Panc1 (cell line): ENCODE measurements at regions not wholly inside any gene's neighbourhood (a gene's known extent, or its start where the extent isn't known, plus 50 kb on each side); places are given as distances from the start of the nearest gene placed in this dataset.

Experiments
- ATAC-seq: fragments of 200-7000 bp; cut with Tn5 transposase; 2 replicates; pipeline ENCODE4 v1.9.1; 2020; ENCODE audit warnings: mild to moderate bottlenecking, moderate library complexity
- BruUV-seq: library from RNA; stranded (reverse); fragments of 400-500 nt; replicated peaks from 2 replicates; lab custom pipeline; 2021; lab: Mats Ljungman, UMichigan
- CTCF ChIA-PET: fragments of 300-600 bp; sonication (Branson Sonifier 250); formaldehyde crosslinking; loops from one replicate; lab custom pipeline; 2022; ENCODE audit warnings: antibody characterized with exemption; lab: Charles Lee
- POLR2A ChIA-PET: fragments of 300-600 bp; sonication (Branson Sonifier 250); formaldehyde crosslinking; loops from one replicate; lab custom pipeline; 2022; ENCODE audit warnings: antibody characterized with exemption; lab: Charles Lee
- DNase-seq: peaks from one replicate; pipeline ENCODE4 v3.0.0-alpha.2; 2010; ENCODE audit warnings: low read depth, low spot score
- H3K27ac ChIP-seq: 2 replicates; pipeline ENCODE4 v1.5.1; 2011; ENCODE audit warnings: mild to moderate bottlenecking, low read length, inconsistent platforms
- H3K27me3 ChIP-seq: fragments of 200-500 bp; sonication (Bioruptor generic); 2 replicates; pipeline ENCODE4 v1.6.0; 2014; ENCODE audit warnings: low read length, inconsistent platforms; ENCODE audit not compliant: control insufficient read depth, insufficient read depth
- H3K36me3 ChIP-seq: fragments of 200-500 bp; sonication (Bioruptor generic); 2 replicates; pipeline ENCODE4 v1.5.1; 2014; ENCODE audit warnings: inconsistent platforms, mild to moderate bottlenecking, low read length, moderate library complexity; ENCODE audit not compliant: control insufficient read depth, insufficient read depth
- H3K4me1 ChIP-seq: 2 replicates; pipeline ENCODE4 v1.5.1; 2011; ENCODE audit warnings: inconsistent platforms, mild to moderate bottlenecking, low read length, moderate library complexity; ENCODE audit not compliant: control insufficient read depth, insufficient read depth
- H3K4me3 ChIP-seq, 2 experiments: 2 replicates each; pipeline ENCODE4 v1.5.1; 2011 to 2012; ENCODE audit warnings: low read depth in 2 of 2, low read length in 2 of 2, mild to moderate bottlenecking in 2 of 2, inconsistent platforms in 1 of 2, moderate library complexity in 1 of 2
- H3K9me3 ChIP-seq: fragments of 200-500 bp; sonication (Bioruptor generic); 2 replicates; pipeline ENCODE4 v1.5.1; 2014; ENCODE audit warnings: low read depth, mild to moderate bottlenecking, inconsistent platforms, low read length, moderate library complexity; ENCODE audit not compliant: control insufficient read depth, insufficient read depth
- POLR2AphosphoS5 ChIP-seq: IDR thresholded peaks from 2 replicates; pipeline ENCODE4 v1.6.1; 2012; ENCODE audit warnings: mild to moderate bottlenecking, low read depth, low read length, moderate library complexity
- SIN3A ChIP-seq: IDR thresholded peaks from 2 replicates; pipeline ENCODE4 v1.6.1; 2012; ENCODE audit warnings: low read depth, mild to moderate bottlenecking, low read length, moderate library complexity, borderline replicate concordance; ENCODE audit not compliant: insufficient read depth
- TCF7L2 ChIP-seq: IDR thresholded peaks from 2 replicates; pipeline ENCODE4 v1.6.1; 2011; ENCODE audit warnings: mild to moderate bottlenecking, low read depth, low read length, inconsistent platforms
- in situ Hi-C: cut with HindIII; loops from 2 replicates; pipeline ENCODE4 v1.10.0; 2016; ENCODE audit warnings: low sequenced_read_pairs, low pct_unique_long_range_greater_than_20kb
- intact Hi-C: fragments of 100-400 bp; cut with micrococcal nuclease; formaldehyde crosslinking; loops from one replicate; pipeline ENCODE4 v1.10.0; 2022; ENCODE audit not compliant: unreplicated experiment
- TF ChIP-seq, protein P1 (sequence below), 2 experiments: IDR thresholded peaks; 2 replicates each; pipeline ENCODE4 v1.6.1; 2011 to 2012; ENCODE audit warnings: low read depth in 2 of 2, control low read depth in 1 of 2, low read length in 1 of 2, mild to moderate bottlenecking in 1 of 2, moderate library complexity in 1 of 2; ENCODE audit not compliant: insufficient read depth in 1 of 2
- TF ChIP-seq, protein P2 (sequence below): fragments of 450-650 bp; IDR thresholded peaks from 2 replicates; pipeline ENCODE4 v1.5.1; 2017; ENCODE audit warnings: mild to moderate bottlenecking

DNA sequence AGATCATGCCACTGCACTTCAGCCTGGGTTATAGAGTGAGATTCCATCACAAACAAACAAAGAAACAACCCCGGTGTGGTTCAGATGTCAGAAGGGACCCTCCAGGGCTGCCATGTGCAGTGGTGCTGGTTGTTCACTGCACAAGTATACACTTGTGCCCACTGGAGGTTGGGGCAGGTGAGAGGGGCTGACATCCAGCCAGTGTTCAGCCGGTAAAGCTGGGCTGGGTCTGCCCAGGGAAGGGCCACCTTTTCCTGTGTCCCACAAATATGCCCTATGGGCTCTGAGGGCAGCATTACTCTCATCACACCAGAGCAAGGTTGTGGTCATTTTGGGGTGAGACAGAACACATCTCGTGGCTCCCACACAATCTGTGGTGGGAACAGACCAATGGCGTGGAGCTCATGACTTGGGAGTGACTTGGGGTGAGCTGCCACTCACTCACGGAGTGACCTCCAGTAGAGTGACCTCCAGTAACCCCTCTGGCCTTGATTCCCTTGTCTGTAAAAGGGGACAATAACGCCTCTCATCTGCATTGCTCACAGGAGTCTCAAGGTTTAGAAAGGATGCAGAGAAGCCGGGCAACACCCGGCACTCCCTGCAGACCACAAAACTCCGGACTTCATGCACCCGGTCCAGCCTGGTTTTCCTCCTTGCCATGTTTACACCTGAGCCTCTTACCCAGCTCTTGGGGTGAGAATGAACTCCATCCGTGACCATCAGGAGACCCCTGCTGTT lies 69.0 kb upstream of the VRK1 start:
- H3K27me3 ChIP-seq = no peaks in the 10 kb centered on the region
- intact Hi-C loops = no loop called here
- POLR2A ChIA-PET = no interaction called here
- no peak overlapping the region for H3K4me3 ChIP-seq
- ATAC-seq (no peak), DNase-seq (no peak)
- no peaks in the 10 kb centered on the region for H3K4me1 ChIP-seq
- in situ Hi-C loops = no loop called here
- no peak overlapping the region for H3K27ac ChIP-seq
- no peaks in the 10 kb centered on the region for H3K9me3 ChIP-seq
- no TSS peak for BruUV-seq
- CTCF ChIA-PET = no interaction called here
- H3K36me3 ChIP-seq = no peaks in the 10 kb centered on the region
- no peak for TF ChIP-seq TCF7L2
- TF ChIP-seq, protein P1, sequence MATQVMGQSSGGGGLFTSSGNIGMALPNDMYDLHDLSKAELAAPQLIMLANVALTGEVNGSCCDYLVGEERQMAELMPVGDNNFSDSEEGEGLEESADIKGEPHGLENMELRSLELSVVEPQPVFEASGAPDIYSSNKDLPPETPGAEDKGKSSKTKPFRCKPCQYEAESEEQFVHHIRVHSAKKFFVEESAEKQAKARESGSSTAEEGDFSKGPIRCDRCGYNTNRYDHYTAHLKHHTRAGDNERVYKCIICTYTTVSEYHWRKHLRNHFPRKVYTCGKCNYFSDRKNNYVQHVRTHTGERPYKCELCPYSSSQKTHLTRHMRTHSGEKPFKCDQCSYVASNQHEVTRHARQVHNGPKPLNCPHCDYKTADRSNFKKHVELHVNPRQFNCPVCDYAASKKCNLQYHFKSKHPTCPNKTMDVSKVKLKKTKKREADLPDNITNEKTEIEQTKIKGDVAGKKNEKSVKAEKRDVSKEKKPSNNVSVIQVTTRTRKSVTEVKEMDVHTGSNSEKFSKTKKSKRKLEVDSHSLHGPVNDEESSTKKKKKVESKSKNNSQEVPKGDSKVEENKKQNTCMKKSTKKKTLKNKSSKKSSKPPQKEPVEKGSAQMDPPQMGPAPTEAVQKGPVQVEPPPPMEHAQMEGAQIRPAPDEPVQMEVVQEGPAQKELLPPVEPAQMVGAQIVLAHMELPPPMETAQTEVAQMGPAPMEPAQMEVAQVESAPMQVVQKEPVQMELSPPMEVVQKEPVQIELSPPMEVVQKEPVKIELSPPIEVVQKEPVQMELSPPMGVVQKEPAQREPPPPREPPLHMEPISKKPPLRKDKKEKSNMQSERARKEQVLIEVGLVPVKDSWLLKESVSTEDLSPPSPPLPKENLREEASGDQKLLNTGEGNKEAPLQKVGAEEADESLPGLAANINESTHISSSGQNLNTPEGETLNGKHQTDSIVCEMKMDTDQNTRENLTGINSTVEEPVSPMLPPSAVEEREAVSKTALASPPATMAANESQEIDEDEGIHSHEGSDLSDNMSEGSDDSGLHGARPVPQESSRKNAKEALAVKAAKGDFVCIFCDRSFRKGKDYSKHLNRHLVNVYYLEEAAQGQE (IDR thresholded peaks at IDR 0.05; ENCODE audit: insufficient read depth in 1 of 2, low read depth in 2 of 2, low read length in 1 of 2) = no peak
- no peak for TF ChIP-seq POLR2AphosphoS5
- TF ChIP-seq SIN3A = no peak
- TF ChIP-seq, protein P2, sequence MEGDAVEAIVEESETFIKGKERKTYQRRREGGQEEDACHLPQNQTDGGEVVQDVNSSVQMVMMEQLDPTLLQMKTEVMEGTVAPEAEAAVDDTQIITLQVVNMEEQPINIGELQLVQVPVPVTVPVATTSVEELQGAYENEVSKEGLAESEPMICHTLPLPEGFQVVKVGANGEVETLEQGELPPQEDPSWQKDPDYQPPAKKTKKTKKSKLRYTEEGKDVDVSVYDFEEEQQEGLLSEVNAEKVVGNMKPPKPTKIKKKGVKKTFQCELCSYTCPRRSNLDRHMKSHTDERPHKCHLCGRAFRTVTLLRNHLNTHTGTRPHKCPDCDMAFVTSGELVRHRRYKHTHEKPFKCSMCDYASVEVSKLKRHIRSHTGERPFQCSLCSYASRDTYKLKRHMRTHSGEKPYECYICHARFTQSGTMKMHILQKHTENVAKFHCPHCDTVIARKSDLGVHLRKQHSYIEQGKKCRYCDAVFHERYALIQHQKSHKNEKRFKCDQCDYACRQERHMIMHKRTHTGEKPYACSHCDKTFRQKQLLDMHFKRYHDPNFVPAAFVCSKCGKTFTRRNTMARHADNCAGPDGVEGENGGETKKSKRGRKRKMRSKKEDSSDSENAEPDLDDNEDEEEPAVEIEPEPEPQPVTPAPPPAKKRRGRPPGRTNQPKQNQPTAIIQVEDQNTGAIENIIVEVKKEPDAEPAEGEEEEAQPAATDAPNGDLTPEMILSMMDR = no peak

DNA sequence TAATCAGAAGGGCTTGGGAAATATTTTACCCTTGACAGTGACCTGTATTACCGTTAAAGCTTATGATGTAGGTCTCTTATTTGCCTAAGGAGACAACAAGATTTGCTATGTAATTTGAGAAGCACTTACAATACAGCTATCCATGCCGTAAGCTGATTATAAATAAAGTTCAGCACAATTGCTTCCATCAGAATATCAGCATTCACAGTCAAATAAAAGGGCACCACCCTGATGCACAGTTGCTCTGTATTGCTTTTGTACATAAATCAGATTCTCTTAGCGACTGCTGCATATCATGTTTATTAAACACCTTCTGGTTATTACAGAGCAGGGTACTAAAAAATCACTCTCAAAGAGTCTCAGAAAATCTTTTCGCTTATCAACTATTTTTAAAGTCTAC lies 67.3 kb upstream of the VRK1 start:
- ChIA-PET POLR2A (no interaction called here), CTCF (no interaction called here)
- ATAC-seq = no peak

More for the DNA sequence above, 67.3 kb upstream of the VRK1 start:
- TF ChIP-seq TCF7L2 = no peak
- no peak for TF ChIP-seq POLR2AphosphoS5
- TF ChIP-seq SIN3A = no peak
- TF ChIP-seq, protein P1 (IDR thresholded peaks at IDR 0.05; ENCODE audit: insufficient read depth in 1 of 2, low read depth in 2 of 2, low read length in 1 of 2) = no peak
- TF ChIP-seq, protein P2 = no peak
- in situ Hi-C loops (no loop called here), intact Hi-C loops (no loop called here)
- Histone ChIP-seq H3K9me3 (no peaks in the 10 kb centered on the region), H3K4me3 (no peak overlapping the region), H3K27me3 (no peaks in the 10 kb centered on the region), H3K27ac (no peak overlapping the region), H3K4me1 (no peaks in the 10 kb centered on the region), H3K36me3 (no peaks in the 10 kb centered on the region)
- DNase-seq = no peak
- no TSS peak for BruUV-seq
